Transverse colon (tissue), 4 donors: ENCODE measurements at regions not wholly inside any gene's neighbourhood (a gene's known extent, or its start where the extent isn't known, plus 50 kb on each side); places are given as distances from the start of the nearest gene placed in this dataset.

Experiments used
- DNase-seq: peaks from one replicate; pipeline ENCODE4 v3.0.0-alpha.2; 2019
- H3K27ac ChIP-seq, 4 donors: fragments of 200-600 bp; sonication (generic); 2 replicates each; pipeline ENCODE4 v1.5.1; 2016 to 2018; ENCODE audit warnings: inconsistent platforms in 4 of 4
- H3K27me3 ChIP-seq: fragments of 200-600 bp; sonication (generic); 2 replicates; pipeline ENCODE4 v1.5.1; 2017; ENCODE audit warnings: inconsistent platforms
- H3K36me3 ChIP-seq, 4 donors: fragments of 200-600 bp; sonication (generic); 2 replicates each; pipeline ENCODE4 v1.5.1; 2017 to 2019; ENCODE audit warnings: inconsistent platforms in 4 of 4
- H3K4me1 ChIP-seq, 4 donors: fragments of 200-600 bp; sonication (generic); 2 replicates each; pipeline ENCODE4 v1.5.1; 2017 to 2020; ENCODE audit warnings: inconsistent platforms in 4 of 4
- H3K4me3 ChIP-seq, 4 donors: fragments of 200-600 bp; sonication (generic); 1 replicate in 1 of 4; 2 replicates in 3 of 4; pipeline versions ENCODE4 v1.5.1 to v1.6.1; 2017 to 2019; ENCODE audit warnings: inconsistent platforms in 4 of 4
- H3K9me3 ChIP-seq, 2 donors: fragments of 200-600 bp; sonication (generic); 2 replicates each; pipeline ENCODE4 v1.5.1; 2017 to 2019; ENCODE audit warnings: inconsistent platforms in 2 of 2
- CTCF ChIP-seq, 5 experiments: fragments of 200-600 bp in 3 of 5; fragments of 450-650 bp in 2 of 5; sonication (generic) in 3 of 5; IDR thresholded peaks; 1 replicate in 2 of 5; 2 replicates in 3 of 5; pipeline ENCODE4 v1.5.1; 2016 to 2017; ENCODE audit warnings: antibody characterized with exemption in 5 of 5, inconsistent platforms in 3 of 5, mild to moderate bottlenecking in 2 of 5, moderate library complexity in 1 of 5
- EP300 ChIP-seq: sonication (generic); formaldehyde crosslinking; IDR thresholded peaks from one replicate; pipeline ENCODE4 v1.6.1; 2017; ENCODE audit warnings: antibody characterized with exemption, low read depth
- POLR2A ChIP-seq: fragments of 450-650 bp; IDR thresholded peaks from one replicate; pipeline ENCODE4 v1.6.1; 2016; ENCODE audit warnings: antibody characterized with exemption, mild to moderate bottlenecking, moderate library complexity
- POLR2AphosphoS5 ChIP-seq, 3 donors: sonication (generic); formaldehyde crosslinking; IDR thresholded peaks; one replicate each; pipeline ENCODE4 v1.6.1; 2016; ENCODE audit warnings: antibody characterized with exemption in 3 of 3
- WGBS, 2 donors: methylation state at CpG; one replicate each; pipeline ENCODE4 v1.1.5; 2018; ENCODE audit warnings: low coverage in 1 of 2; 5-methylcytosine and 5-hydroxymethylcytosine counted together
- in situ Hi-C, 4 donors: fragments of 200-750 bp; cut with MboI; loops; one replicate each; pipeline versions ENCODE4 v1.15.0 to v1.15.1; 2017; ENCODE audit warnings: low sequenced_read_pairs in 3 of 4, low pct_ligation_motif_present in 1 of 4, low pct_unique_long_range_greater_than_20kb in 1 of 4
- intact Hi-C: fragments of 100-400 bp; cut with DNase I; formaldehyde crosslinking; loops from one replicate; pipeline ENCODE4 v1.15.1; 2023; ENCODE audit warnings: low total_unique reads

- no peak for DNase-seq
- WGBS, 2 donors = 13 to 39% methylated on average over 1 of the region's 1 CpG
- H3K27me3 ChIP-seq = no peaks in the 10 kb centered on the region
- TF ChIP-seq POLR2AphosphoS5 (IDR thresholded peaks at IDR 0.05) (no peak), CTCF (IDR thresholded peaks at IDR 0.05) (no peak), EP300 (no peak), POLR2A (no peak)
- H3K9me3 ChIP-seq = no peaks in the 10 kb centered on the region
- no peak overlapping the region for H3K4me3 ChIP-seq
- intact Hi-C loops = no loop called here
- in situ Hi-C loops = no loop called here
- H3K4me1 ChIP-seq = no peaks in the 10 kb centered on the region
- H3K27ac ChIP-seq = no peak overlapping the region
- no peaks in the 10 kb centered on the region for H3K36me3 ChIP-seq
Observed at GRCh38 chr11:104549019-104549418, 349.2 kb downstream of the CASP12 start.

GRCh38 chr11:104547996-104548661 is 350.1 kb downstream of the CASP12 start:
- H3K27ac ChIP-seq = no peak overlapping the region
- TF ChIP-seq CTCF (IDR thresholded peaks at IDR 0.05) (no peak), POLR2A (no peak), POLR2AphosphoS5 (IDR thresholded peaks at IDR 0.05) (no peak)
- WGBS, 2 donors = 92 to 93% methylated on average over 1 to 3 of the region's 3 CpGs

GRCh38 chr11:104546501-104546900 is 351.8 kb downstream of the CASP12 start:
- in situ Hi-C loops (no loop called here), intact Hi-C loops (no loop called here)
- Histone ChIP-seq H3K27me3 (no peaks in the 10 kb centered on the region), H3K9me3 (no peaks in the 10 kb centered on the region), H3K27ac (no peak overlapping the region), H3K4me1 (no peaks in the 10 kb centered on the region), H3K4me3 (no peak overlapping the region), H3K36me3 (no peaks in the 10 kb centered on the region)
- no peak for DNase-seq
- no peak for TF ChIP-seq EP300
- no peak for TF ChIP-seq CTCF (IDR thresholded peaks at IDR 0.05)
- TF ChIP-seq POLR2A = no peak
- no peak for TF ChIP-seq POLR2AphosphoS5 (IDR thresholded peaks at IDR 0.05)
- 88 to 94% methylated on average over 2 of the region's 2 CpGs for WGBS, 2 donors

More at GRCh38 chr11:104547996-104548661, 350.1 kb downstream of the CASP12 start:
- H3K4me3 ChIP-seq = no peak overlapping the region
- DNase-seq = no peak
- H3K9me3 ChIP-seq = no peaks in the 10 kb centered on the region
- in situ Hi-C loops (no loop called here), intact Hi-C loops (no loop called here)
- H3K36me3 ChIP-seq = no peaks in the 10 kb centered on the region
- H3K4me1 ChIP-seq = no peaks in the 10 kb centered on the region
- no peaks in the 10 kb centered on the region for H3K27me3 ChIP-seq

- Histone ChIP-seq H3K27ac (no peak overlapping the region), H3K27me3 (no peaks in the 10 kb centered on the region), H3K9me3 (no peaks in the 10 kb centered on the region), H3K4me3 (no peak overlapping the region), H3K36me3 (no peaks in the 10 kb centered on the region), H3K4me1 (no peaks in the 10 kb centered on the region)
- intact Hi-C loops = no loop called here
- in situ Hi-C loops = no loop called here
- WGBS, 2 donors = 41 to 50% methylated on average over 1 of the region's 1 CpG
- no peak for DNase-seq
- TF ChIP-seq POLR2A (no peak), EP300 (no peak), POLR2AphosphoS5 (IDR thresholded peaks at IDR 0.05) (no peak), CTCF (IDR thresholded peaks at IDR 0.05) (no peak)
Observed at GRCh38 chr11:104541701-104542100, 356.6 kb downstream of the CASP12 start.
